ENCODE measurements at regions not wholly inside any gene's neighbourhood (a gene's known extent, or its start where the extent isn't known, plus 50 kb on each side); places are given as distances from the start of the nearest gene placed in this dataset.

DNA sequence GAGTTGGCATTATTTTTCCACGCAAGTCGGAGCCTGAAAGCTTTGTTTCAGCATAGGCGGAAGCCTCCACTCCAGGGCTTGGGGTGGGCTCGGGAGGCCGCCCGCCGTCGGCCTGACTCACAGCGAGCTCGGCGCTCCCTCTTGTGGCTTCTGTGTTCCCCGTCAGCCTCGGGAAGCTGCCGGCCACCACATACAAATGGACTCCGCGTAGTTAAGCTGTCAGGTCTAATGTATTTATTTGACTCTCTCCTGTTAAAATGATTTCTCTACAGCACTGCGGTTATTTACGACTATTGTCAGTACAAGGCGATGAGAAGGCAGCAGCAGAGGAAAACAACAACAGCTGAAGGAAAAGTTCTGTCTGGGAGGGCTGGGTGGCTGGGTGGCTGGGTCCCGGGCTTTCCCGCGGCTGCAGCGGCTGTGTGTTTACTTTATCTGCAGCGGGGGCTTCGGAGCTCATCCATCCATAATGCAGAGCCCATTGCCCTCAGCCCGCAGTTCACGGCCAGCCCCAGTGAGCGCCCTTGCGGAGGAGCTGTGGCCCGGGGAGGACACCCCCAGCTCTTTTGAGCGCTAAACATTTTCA is 375.7 kb upstream of the CAMK1G start:
- Histone ChIP-seq H3K9ac (ENCODE audit: low read length) (no peak overlapping the region), H2AFZ (ENCODE audit: low read depth, low read length, severe bottlenecking) (no peak overlapping the region), H3K9me3 (ENCODE audit: insufficient read depth, low read length) (no peaks in the 10 kb centered on the region), H3K27me3 (ENCODE audit: low read length) (no peaks in the 10 kb centered on the region), H3F3A (ENCODE audit: insufficient read depth) (no peaks in the 10 kb centered on the region), H3K36me3 (ENCODE audit: low read length) (no peaks in the 10 kb centered on the region), H3K4me2 (ENCODE audit: low read depth, low read length, poor library complexity, severe bottlenecking) (no peak overlapping the region), H3K79me2 (ENCODE audit: insufficient read depth, low read length) (no peaks in the 10 kb centered on the region), H3K9me2 (replicated peaks; ENCODE audit: insufficient read depth, low read length) (no peaks in the 10 kb centered on the region), H3K4me3 (ENCODE audit: insufficient read depth, low read length, poor library complexity, severe bottlenecking) (no peak overlapping the region), H4K20me1 (ENCODE audit: low read depth, low read length) (no peaks in the 10 kb centered on the region), H3K27ac (ENCODE audit: low read depth, low read length) (no peak overlapping the region)
- TF ChIP-seq EZH2phosphoT487 (conservative IDR thresholded peaks at IDR 0.05; ENCODE audit: low read length), result no peak
- TF ChIP-seq, protein P1, sequence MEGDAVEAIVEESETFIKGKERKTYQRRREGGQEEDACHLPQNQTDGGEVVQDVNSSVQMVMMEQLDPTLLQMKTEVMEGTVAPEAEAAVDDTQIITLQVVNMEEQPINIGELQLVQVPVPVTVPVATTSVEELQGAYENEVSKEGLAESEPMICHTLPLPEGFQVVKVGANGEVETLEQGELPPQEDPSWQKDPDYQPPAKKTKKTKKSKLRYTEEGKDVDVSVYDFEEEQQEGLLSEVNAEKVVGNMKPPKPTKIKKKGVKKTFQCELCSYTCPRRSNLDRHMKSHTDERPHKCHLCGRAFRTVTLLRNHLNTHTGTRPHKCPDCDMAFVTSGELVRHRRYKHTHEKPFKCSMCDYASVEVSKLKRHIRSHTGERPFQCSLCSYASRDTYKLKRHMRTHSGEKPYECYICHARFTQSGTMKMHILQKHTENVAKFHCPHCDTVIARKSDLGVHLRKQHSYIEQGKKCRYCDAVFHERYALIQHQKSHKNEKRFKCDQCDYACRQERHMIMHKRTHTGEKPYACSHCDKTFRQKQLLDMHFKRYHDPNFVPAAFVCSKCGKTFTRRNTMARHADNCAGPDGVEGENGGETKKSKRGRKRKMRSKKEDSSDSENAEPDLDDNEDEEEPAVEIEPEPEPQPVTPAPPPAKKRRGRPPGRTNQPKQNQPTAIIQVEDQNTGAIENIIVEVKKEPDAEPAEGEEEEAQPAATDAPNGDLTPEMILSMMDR (IDR thresholded peaks at IDR 0.05; ENCODE audit: insufficient read depth, low read length, poor library complexity, severe bottlenecking), result no peak

DNA sequence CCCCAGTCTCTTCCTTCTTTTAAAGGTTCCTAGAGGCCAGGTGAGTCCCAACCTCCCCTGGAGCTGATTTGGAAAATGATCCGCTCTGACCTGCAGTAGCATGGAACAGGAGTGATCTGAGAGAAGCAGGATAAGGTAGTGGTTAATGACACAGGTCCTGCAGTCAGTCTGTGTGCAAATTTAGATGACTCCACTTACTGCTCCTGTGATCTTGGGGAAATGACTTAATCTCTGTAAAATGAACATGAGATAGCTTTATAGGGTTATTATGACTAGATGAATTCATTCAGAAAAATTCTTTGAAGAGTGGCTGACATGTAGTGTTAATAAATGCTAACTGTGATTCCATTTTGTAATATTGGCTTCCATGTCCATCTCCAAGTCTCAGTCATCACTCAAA is 374.9 kb upstream of the CAMK1G start:
- Histone ChIP-seq H3K9me2 (replicated peaks; ENCODE audit: insufficient read depth, low read length) (no peaks in the 10 kb centered on the region), H3K4me2 (ENCODE audit: low read depth, low read length, poor library complexity, severe bottlenecking) (no peak overlapping the region), H4K20me1 (ENCODE audit: low read depth, low read length) (no peaks in the 10 kb centered on the region), H3K9me3 (ENCODE audit: insufficient read depth, low read length) (no peaks in the 10 kb centered on the region), H3F3A (ENCODE audit: insufficient read depth) (no peaks in the 10 kb centered on the region), H3K27ac (ENCODE audit: low read depth, low read length) (no peak overlapping the region), H3K79me2 (ENCODE audit: insufficient read depth, low read length) (no peaks in the 10 kb centered on the region), H3K36me3 (ENCODE audit: low read length) (no peaks in the 10 kb centered on the region), H3K27me3 (ENCODE audit: low read length) (no peaks in the 10 kb centered on the region), H3K9ac (ENCODE audit: low read length) (no peak overlapping the region), H3K4me3 (ENCODE audit: insufficient read depth, low read length, poor library complexity, severe bottlenecking) (no peak overlapping the region), H2AFZ (ENCODE audit: low read depth, low read length, severe bottlenecking) (no peak overlapping the region)
- TF ChIP-seq EZH2phosphoT487 (conservative IDR thresholded peaks at IDR 0.05; ENCODE audit: low read length), result no peak
- TF ChIP-seq, protein P1 (IDR thresholded peaks at IDR 0.05; ENCODE audit: insufficient read depth, low read length, poor library complexity, severe bottlenecking), result no peak

DNA sequence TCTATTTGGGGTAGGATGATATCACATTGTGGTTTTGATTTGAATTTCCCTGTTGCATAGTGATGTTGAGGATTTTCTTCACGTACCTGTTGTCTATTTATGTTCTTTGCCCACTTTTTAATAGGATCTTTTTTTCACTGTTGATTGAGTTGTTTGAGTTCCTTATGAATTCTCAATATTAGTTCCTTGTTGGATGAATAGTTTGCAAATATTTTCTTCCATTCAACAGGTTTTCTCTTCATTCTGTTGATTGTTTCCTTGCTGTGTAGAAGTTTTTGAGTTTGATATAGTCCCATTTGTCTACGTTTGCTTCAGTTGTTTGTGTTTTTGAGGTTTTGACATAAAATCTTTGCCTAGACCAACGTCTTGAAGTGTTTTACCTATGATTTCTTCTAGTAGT is 369.5 kb upstream of the CAMK1G start:
- H3K9me3 ChIP-seq (ENCODE audit: insufficient read depth, low read length), result no peaks in the 10 kb centered on the region
- H3K36me3 ChIP-seq (ENCODE audit: low read length), result no peaks in the 10 kb centered on the region
- no peaks in the 10 kb centered on the region for H3K9me2 ChIP-seq (replicated peaks; ENCODE audit: insufficient read depth, low read length)
- H3K79me2 ChIP-seq (ENCODE audit: insufficient read depth, low read length), result no peaks in the 10 kb centered on the region
- TF ChIP-seq, protein P1 (IDR thresholded peaks at IDR 0.05; ENCODE audit: insufficient read depth, low read length, poor library complexity, severe bottlenecking), result no peak
- TF ChIP-seq EZH2phosphoT487 (conservative IDR thresholded peaks at IDR 0.05; ENCODE audit: low read length), result no peak
- no peak overlapping the region for H3K4me3 ChIP-seq (ENCODE audit: insufficient read depth, low read length, poor library complexity, severe bottlenecking)
- no peak overlapping the region for H3K27ac ChIP-seq (ENCODE audit: low read depth, low read length)
- H2AFZ ChIP-seq (ENCODE audit: low read depth, low read length, severe bottlenecking), result no peak overlapping the region
- H4K20me1 ChIP-seq (ENCODE audit: low read depth, low read length), result no peaks in the 10 kb centered on the region
- no peak overlapping the region for H3K4me2 ChIP-seq (ENCODE audit: low read depth, low read length, poor library complexity, severe bottlenecking)
- no peaks in the 10 kb centered on the region for H3K27me3 ChIP-seq (ENCODE audit: low read length)
- H3K9ac ChIP-seq (ENCODE audit: low read length), result no peak overlapping the region
- H3F3A ChIP-seq (ENCODE audit: insufficient read depth), result no peaks in the 10 kb centered on the region

Data from SU-DHL-6 (cell line).